Forelimb muscle (tissue), 1 donor: ENCODE measurements at regions not wholly inside any gene's neighbourhood (a gene's known extent, or its start where the extent isn't known, plus 50 kb on each side); places are given as distances from the start of the nearest gene placed in this dataset.
A peak's percentile ranks its signal among the peaks of the same experiment; 100 is the strongest.

Experiments used
- DNase-seq: peaks from one replicate; pipeline ENCODE4 v3.0.0-alpha.2; 2013; ENCODE audit warnings: low read depth

DNA sequence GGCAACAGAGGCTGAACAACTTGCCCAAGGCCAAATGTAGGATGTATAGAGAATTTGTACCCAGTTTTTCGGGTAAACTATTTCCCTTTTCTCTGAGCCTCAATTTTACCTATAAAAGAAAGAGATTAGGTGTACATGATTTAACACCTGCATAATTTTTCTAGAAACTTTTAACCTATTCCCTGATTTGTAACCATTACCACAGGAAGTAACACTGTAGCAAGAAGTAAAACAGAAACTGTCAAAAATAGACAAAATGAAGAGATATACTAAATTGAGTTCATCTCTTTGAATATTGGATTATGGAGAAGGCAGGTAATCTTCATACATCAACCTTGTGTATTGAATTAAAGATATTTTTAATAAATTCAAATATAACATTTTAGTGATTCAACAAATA lies 136.2 kb downstream of the ZC3H11B start:
- DNase-seq = no peak

DNA sequence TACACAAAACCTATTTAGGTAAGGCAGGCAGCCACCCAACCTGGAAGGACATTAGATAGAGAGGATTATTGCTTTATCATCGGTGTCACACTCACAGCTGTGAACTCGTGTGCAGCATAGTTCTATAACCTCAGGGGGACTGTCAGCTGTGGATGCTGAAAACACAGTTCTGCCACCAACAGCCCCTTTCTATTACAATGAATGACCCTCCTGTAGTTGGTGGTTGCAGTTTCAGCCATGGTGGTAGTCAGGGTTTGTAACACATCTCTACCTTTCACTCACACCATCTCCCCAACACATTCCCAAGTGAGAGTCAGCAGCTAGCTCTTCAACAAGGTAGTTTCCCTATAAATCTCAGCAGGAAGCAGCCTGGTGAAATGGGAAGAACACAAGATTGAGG lies 136.8 kb downstream of the ZC3H11B start:
- no peak for DNase-seq

DNA sequence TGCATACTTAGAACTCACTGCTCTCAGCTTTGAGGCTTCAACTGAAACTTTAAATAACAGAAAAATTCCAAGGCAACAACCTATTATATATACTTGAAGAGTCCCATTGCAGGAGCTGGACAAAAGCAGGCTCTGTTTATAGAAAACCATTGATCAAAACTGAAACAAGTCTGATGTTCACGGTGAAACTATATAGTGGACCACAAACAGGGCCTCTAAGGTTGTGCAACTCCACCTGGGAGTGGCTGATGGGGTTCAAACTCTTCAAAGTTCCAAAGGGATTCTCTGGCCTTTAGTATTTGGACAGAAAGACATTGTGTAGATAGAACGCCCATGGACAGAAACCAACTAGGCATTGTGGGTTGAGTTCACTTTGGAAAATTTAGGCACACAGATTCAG lies 140.3 kb downstream of the ZC3H11B start:
- DNase-seq = no peak

DNA sequence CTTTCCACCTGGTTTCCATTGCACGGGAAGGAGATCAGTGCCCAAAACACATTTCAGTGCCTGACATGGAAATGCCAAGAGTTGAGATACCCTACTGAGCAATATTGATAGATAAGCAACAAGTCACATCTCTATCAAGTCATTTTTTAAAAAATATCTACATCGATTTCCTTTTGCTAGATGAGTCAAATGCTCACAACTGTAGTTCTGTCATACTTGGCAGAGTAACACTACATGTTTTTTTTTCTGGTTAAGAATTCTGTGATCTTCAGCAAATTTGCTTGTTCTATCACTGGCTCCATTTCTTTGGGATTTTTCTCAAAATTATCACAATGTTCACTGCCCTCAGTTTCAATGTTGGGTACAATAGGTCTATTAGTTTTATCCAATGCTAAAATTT lies 145.4 kb downstream of the ZC3H11B start:
- DNase-seq = no peak

DNA sequence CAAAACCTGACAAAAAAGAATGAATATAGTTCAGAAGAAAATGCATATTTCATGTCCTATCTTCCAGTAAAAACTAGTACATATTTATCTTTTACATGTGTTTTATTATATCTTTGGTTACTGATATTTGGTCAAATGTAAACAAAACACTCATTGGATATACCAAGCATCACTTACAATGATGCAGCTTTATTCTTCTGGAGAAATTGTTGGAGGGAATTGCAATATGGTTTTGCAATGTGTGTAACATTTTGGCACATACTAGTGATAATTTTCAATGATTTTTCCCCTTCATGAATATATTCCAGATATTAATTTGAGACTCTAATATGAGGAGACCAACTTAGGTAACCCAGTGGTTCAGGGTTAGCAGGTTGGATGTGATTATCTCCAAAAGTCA lies 146.1 kb downstream of the ZC3H11B start:
- no peak for DNase-seq

DNA sequence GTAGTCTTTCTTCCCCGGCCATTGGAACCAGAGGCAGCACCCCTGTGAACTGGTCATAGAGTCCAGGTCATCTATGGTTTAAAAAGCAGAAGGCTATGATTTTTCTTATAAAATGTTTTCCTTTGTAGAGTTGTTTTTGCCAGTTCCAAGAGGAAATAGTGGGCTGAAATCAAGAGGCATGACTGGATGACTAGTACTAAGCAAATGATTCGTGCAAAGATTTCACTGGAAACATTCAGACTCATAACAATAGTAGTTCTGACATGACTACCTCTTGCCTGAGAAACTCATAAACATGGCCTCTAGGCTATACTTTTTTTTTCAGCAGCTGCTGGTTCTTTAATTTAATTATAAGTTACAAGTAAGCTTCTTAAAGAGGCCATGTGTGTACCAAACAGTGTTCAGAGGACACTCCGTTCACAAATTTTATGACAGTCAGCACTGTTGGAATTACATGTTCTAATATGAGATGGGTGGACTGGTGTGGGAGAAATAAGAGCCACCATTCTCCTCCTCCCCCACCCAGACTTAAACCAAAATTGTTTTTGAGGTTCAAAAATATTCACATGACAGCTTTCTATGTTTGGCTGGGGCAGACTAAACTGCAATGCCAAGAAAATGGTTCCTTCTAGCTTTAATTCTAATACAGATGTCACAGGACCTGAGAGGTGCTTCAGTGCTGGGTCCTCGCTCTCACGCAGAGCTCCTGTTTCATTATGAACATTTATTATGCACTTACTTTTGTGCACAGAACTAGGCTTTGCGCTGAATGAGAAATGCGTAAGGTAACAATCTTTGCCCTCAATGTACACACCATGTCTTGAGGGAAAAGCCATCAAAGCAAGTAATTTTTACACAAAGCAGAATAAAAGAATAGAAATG lies 147.5 kb downstream of the ZC3H11B start:
- DNase-seq = no peak

DNA sequence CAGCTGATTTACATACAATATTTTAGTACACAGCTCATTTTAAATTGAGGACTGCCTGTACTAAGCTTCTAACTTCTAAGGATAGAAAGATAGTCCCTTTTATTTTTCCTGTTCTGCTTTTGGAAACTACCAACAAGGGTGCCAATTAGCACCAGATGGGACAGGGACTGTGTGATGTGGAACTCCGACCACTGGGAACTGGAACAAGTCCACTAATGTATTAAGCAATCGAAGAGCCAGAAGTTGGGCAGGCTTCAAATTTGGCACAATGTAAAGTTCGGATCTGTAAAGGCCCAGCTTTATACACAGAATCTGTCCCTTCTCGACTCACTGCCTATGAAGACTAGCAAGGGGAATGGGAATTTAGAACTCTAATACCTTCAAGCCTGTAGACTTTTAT lies 149.3 kb downstream of the ZC3H11B start:
- no peak for DNase-seq

DNA sequence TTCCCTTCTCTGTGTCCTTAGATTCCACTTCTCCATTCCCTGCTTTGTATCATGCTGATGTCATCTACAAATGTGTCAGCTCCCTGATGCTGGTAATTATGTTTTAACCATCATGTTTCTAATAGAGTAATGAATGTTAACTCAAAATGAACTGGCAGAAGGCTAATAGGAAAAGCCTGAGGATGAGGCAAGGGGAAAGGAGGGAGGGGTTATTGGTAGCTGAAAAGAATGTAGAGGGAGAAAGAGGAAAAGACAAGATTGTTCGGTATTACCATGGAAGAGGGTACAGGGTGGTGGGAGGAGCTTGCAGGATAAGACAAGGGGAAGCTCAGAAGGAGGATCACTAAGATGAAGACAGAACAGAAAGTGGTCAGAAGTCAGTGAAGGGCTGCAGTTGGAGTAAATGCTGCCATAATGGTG lies 150.9 kb downstream of the ZC3H11B start:
- no peak for DNase-seq

DNA sequence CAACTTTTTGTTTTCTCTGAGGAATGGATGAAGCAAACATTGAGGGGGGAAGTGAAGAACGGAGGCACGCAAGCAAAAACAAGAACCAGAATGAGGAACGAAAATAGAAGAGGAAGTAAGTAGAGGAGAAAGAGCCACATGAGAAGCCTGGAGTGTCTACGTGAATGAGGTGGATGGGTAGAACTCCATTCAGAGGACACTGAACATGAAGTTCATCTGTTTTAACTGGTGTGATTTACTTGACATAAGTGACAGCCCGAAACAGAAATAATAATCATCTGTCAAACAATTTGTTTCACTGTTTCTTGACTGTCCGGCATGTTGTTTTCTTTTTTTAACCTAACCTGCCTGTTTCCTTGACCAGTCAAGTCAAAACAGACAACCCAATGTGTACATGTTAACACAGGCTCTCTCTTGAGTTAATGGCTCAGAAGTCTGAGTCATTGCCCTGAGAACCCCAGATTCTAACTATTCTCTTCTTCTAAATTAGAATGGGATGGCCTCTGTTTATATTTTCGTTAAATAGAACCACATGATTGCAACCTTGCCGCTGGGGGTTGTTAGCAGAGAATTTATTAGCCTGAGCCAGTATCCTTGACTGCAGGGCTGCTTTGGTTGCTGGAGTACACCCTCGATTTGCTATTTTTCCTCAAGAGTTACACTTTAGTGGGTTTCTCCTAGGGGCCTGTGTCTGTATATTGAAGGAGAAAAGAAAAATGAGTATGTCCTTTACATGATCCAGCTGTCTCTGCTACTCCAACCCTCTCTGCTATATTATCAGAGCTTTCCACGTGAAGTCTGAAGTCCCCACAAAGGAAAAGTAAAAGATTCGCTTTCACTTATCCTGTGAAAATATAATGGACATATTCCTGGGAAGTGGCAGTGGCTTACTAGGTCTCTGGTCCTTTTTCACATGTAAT lies 151.7 kb downstream of the ZC3H11B start:
- no peak for DNase-seq

DNA sequence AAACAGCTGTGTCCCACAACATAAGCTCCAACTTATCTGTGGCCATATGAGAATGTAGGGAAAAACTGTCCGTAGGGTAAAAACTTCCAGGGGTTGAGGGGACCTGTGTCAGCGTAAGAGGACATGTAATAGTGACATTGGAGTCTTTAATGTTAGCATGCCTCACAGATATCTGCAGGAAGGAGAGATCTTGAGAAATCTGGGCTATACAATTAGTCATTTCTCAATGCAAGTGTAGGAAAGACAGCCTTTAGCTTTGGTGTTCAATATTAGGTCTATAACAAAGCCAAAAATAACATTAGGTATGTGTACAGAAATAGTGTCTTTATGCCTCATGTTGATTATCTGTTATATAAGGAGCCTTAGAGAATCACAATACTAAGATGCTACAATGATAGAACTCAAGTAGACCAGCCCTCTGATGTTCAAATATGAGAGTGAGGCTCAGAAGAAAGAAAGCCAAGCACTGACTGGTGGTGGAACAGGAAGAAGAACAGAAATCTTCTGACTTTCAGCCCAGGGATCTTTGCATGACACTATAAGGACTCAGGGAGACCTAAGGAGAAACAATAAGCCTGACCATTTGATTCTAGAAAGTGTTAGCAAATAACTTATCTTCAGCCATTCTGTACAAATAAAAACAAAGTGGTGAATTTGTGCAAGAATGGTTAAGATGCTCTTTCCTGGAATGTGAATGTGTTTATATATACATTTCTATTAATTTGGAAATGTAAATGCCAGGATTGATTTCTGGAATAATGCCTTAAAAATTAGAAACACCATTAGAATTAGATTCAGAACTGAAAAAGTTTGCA lies 152.6 kb downstream of the ZC3H11B start:
- no peak for DNase-seq

DNA sequence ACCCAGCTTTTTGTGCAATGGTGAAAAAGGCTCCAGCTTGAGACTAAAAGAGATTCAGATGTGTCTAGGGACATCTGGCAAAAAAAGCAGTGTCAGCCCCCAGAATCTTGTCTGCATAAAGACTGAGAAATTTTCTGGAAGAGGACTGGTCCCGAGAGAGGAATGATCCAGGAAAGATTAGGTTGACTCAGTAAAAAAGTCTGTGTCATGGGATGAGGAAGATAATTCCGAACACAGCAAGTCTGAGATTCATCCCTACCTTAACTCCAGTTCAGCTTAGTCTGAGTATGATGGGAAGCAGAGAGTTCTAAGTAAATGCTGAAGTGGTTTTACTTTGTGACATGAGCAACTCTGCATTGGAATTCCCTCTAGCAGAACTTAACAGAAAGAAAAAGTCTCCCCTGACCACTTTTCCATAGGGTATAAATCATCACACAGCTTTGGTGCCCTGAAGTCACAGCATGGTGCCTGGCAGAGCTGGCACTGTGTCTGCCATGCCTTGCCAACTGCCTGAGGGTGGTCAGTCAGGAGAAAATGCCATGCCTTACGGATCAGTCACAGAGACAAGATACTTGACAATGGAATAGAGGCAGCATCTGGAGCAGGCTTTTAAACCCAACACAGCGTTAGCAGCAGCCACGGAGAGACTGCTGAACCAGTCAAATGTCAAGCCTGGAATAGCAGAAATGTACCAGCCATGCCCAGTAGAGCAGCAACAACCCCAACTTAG lies 153.4 kb downstream of the ZC3H11B start:
- DNase-seq = peak; percentile 38

DNA sequence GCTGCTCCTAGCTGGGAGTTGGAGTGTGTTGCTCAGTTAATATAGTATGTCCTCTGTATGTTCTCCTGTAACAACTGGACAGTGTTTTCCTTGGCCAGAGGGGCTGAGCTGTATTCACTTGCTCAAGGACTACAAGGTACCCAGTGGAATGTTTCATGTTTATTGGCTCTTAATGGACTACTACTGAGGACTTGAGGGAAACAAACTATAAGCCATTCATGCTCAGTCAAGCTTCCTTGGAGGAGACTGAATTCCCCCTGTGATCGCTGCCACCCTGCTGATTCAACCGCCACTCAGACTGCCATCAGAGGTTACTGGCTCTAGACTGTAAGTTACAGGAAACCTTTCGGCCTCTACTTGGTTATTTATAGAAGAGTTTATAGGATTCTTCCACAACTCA lies 166.6 kb downstream of the ZC3H11B start:
- no peak for DNase-seq

DNA sequence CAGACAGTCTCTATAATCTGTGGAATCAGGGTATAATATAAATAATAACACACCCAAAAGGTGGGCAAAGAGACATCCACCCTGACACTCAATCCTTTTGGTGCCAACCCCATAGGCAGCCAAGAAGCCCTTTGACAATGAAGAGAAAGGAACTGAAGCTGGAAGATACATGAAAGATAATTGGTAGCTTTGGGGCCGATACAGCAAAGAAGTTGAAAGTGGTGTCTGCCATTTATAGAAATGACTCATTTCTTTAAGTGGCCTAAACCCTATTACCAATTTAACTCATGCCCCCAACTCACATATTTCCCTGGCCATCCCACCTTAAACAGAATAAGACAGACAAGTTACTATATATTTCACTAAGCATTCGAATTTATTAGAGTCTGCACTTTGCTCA lies 167.0 kb downstream of the ZC3H11B start:
- no peak for DNase-seq

DNA sequence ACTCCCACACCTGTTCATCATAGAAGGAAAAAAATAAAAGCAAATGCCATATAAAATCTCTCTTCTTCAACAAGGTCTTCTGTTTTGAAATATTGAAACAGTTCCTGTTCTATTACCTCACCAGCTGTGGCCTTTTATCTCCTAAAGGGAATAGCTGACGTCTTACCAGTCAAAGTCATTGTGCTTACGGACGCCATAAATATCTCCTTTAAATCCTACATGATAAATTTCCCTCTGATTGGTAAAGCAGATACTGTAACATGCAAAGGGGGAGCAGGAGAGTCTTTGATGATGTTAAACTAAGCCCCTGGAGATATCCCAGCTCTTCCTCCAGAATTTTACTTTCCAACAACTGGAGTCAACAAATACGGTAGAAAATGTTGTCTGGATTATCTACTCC lies 168.4 kb downstream of the ZC3H11B start:
- no peak for DNase-seq

DNA sequence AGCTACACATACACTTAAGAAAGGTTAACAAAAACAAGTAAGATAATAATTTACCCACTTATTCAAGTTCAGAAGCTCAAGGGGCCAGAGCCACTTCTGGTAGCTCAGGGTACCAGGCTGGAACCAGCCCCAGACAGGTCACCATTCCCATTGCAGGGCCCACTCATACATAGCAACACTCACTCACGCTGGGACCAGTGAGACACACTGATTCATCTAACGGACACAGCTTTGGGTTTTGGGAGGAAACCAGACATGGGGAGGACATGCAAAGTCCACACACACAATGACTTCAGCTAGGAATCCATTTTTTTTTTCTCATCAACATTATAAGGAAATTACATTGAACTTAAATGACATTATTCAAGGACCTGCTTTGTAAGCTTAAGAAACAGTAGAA lies 169.1 kb downstream of the ZC3H11B start:
- no peak for DNase-seq

DNA sequence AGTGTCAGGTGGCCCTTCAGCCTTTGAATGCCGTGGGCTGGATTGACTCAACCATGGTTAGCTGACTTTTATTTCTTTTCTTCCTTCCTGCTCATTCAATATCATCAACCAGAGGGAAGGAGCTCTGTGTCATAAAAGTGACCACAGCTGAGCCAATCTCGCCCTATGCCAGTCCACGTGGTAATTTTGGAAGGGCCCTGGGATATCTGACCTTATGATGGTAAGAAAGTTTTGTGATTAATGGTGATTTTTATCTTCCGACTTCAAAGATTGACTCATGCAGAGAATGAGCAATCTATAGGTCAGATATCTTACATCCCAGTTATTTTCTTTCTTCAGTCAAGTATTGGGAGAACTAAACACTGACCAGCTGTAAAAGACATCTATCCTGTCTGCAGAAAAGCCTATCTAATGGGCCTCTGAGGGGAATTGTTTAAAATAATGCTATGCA lies 170.3 kb downstream of the ZC3H11B start:
- DNase-seq = no peak

DNA sequence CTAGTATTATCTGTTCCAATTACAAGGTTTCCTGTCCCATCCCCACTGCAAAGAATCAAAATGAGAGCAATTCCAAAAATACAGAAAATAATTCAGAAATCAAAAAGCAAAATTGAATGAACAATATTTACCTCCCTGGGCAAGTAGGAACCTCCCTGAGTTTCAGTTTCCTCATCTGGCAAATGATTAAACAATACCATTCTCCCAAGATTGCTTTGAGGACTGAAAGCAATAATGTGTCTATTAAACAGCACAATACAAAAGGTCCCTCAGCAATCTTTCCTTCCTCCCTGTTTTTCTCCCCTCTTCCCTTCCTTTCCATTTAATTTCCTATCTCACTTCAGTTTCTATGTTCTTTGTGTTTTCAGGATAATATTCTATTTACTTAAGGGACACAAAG lies 171.0 kb downstream of the ZC3H11B start:
- no peak for DNase-seq

DNA sequence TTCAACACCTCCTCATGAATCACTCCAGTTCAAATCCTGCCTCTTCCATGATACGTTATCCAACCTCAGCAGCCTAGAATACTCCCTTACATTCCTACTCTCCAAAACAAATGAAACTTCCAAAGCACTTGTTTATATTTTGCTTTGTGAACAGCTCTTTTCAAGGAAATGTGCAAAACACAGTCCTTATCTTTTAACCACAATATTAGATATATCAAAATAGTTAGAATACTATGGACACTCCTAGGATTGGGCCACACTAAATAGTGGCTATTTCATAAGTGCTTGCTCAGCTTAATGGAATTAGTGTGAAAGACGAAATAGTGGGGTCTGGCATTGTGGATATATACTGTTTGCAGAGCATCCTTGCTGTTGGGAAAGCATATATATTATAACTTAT lies 173.5 kb downstream of the ZC3H11B start:
- DNase-seq = no peak

DNA sequence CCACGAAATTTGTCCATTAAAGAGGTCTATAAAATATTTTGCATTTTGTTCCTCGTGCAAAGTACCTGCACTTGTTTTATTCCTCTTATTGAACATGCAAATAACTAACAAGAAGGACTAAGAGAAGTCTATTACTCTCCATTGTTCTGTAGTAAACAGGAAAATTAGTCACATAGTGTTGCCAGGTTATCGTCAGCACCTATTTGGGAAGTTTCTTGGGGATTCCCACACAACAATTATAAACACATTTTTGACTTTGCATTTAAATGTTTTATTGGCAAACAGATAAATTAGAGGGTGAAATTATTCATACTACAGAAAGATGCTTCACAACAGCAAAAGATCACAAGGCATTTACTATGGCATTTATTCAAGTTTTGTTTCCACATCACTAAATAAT lies 174.5 kb downstream of the ZC3H11B start:
- DNase-seq = no peak

DNA sequence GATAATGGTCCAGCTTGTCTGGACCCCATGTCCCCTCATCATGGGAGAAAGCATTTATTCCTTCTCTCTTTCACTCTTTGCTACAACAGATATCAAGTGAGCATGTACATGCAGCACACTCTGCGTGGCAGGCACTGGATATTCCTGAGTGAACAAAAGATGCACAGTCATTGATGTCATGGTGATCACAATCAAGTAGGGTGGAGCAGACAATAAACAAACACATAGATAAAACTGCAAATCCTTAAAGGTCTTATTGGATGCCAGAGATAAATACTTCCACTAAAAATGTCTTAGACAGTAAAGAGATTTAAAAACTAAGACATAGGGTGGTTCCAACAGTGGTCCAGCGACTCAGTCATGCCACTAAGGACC lies 178.0 kb downstream of the ZC3H11B start:
- no peak for DNase-seq

DNA sequence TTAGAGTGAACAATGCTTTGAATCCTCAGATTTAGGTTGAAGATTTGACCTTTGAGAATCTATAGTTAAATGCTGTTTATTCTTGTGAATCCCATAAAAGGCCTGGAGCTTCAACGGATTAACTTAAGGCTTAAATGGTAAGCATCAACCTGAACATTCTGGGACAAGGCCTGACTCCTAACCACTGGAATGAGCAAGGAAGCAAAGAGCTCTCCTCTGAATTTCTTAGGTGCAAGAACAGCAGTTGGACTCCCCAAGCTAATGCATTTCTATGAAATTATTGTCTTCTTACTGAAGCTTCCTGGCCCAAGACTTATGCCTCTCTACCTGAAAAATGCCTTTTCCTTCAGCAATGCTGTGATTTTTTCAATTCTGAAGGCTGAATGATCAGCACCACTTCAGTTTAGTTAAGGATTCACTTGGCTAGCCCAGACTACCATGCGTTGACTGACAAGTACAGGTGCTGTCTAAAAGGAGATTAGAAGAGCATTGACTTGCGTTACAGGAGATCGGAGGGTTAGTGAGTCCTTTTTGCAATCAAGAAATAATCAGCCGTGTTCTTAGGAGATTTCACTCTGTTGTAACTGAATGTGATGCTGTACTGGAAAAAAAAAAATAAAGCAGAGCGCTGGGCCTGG lies 178.5 kb downstream of the ZC3H11B start:
- DNase-seq = no peak
